ENCODE measurements at regions not wholly inside any gene's neighbourhood (a gene's known extent, or its start where the extent isn't known, plus 50 kb on each side); places are given as distances from the start of the nearest gene placed in this dataset.

DNA sequence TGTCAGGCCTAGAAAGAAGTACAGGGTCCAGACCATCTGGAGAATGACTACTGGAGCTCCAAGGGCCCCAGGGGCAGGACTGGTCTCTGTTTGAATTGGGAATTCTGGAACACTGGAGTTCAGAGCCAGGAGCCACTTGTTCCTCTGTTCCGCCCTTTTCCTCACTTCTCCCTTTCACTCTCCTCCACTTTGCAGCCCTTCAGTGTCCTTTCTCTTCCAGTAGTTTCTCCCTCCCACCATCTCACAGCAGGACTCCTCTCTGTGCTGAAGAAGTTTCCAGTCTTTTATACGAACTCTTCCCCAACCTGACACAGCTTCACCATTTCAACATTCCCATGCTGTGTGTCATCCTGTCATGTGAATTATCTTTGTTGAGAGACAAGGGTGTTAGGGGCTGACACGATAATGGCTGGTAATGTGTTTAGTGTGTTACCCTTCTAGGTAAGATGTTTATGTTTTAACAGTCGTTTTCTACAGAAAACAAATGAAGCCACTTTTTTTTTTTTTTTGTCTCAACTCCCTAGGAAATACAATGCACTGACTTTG, 180.3 kb upstream of the MYOCD start:
- no peak for DNase-seq (ENCODE audit: low spot score)
- no peak for ATAC-seq (ENCODE audit: low FRiP score)
- TF ChIP-seq, protein P1, sequence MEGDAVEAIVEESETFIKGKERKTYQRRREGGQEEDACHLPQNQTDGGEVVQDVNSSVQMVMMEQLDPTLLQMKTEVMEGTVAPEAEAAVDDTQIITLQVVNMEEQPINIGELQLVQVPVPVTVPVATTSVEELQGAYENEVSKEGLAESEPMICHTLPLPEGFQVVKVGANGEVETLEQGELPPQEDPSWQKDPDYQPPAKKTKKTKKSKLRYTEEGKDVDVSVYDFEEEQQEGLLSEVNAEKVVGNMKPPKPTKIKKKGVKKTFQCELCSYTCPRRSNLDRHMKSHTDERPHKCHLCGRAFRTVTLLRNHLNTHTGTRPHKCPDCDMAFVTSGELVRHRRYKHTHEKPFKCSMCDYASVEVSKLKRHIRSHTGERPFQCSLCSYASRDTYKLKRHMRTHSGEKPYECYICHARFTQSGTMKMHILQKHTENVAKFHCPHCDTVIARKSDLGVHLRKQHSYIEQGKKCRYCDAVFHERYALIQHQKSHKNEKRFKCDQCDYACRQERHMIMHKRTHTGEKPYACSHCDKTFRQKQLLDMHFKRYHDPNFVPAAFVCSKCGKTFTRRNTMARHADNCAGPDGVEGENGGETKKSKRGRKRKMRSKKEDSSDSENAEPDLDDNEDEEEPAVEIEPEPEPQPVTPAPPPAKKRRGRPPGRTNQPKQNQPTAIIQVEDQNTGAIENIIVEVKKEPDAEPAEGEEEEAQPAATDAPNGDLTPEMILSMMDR (IDR thresholded peaks at IDR 0.05): no peak

DNA sequence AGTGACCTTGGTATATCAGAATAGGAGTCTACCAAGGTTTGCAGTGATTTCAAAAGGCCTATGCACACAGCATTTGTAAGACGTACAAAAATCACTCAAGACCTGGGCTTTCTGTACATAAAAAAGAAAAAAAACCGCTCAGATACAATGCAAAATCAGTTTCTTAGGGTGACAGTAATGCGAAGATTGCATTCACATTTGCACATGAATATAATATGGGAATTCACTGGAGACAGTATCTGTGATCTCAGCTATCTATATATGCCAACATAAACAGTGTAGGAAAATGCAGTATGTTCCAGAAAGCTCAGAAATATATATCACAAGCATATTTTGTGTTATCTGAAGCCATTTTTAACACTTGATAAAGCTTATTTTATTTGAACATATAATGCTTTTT, 176.4 kb upstream of the MYOCD start:
- ATAC-seq (ENCODE audit: low FRiP score) (no peak), DNase-seq (ENCODE audit: low spot score) (no peak)
- TF ChIP-seq, protein P1 (IDR thresholded peaks at IDR 0.05): no peak

DNA sequence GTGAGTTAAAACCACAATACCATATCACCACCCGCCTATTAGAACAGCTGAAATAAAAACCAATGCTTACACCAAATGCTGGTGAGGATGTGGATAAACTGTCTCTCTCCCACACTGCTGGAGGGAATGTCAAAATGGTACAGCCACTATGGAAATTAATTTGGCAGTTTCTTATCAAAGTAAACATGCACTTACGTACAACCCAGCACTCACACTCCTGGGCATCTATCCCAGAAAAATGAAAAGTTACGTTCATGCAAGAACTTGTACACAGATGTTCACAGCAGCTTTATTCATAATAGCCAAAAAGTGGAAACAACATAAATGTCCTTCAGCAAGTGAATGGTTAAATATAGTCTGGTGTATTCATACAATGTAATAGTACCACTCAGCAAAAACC, 173.2 kb upstream of the MYOCD start:
- DNase-seq (ENCODE audit: low spot score): no peak
- TF ChIP-seq, protein P1 (IDR thresholded peaks at IDR 0.05): no peak

DNA sequence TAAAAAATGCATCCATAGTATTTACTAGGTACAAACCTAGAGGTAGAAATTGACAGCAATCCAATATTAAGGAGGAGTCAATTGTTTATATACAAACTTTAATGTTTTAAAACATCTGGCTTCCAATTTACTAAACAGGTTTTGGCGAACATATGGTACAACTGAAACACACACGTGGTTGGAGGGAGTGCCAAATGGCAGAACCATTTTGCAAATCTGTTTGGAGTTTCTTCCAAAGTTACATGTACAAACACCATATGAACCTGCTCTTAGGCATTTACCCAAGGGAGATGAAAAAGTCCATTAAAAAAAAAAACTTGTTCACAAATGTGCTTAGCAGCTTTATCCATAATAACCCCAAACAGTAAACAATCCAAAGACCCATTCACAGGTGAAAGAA, 159.8 kb upstream of the MYOCD start:
- ATAC-seq (ENCODE audit: low FRiP score) (no peak), DNase-seq (ENCODE audit: low spot score) (no peak)
- TF ChIP-seq, protein P1 (IDR thresholded peaks at IDR 0.05): no peak

More for the DNA sequence above, 173.2 kb upstream of the MYOCD start:
- no peak for ATAC-seq (ENCODE audit: low FRiP score)

DNA sequence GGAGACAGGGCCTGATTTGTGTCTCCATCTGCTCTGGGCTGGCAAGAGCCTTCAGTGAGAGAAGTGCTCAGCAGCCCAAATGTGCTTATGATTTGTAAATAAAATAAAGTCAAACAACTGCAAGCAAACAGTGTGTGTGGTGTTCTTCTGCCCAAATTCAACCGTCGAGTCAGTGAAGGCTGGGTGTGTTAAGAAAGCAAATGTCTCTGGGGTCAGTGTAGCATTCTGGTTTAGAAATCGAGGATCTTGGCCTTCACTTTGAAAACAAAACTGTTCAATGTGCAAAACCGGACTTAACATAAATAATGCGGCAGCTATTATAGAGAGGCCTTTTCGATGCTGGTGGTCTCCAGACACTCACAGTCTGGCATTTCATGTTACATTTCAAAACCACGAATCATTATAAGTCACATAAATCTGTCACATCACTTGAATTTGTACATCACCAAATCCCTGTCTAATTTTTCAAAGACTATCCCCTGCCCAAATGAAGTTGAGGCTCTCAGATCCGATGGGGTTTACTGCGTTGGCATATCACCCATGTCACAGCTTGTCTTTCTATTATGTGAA, 158.6 kb upstream of the MYOCD start:
- DNase-seq (ENCODE audit: low spot score) (no peak), ATAC-seq (ENCODE audit: low FRiP score) (no peak)
- TF ChIP-seq, protein P1 (IDR thresholded peaks at IDR 0.05): no peak

DNA sequence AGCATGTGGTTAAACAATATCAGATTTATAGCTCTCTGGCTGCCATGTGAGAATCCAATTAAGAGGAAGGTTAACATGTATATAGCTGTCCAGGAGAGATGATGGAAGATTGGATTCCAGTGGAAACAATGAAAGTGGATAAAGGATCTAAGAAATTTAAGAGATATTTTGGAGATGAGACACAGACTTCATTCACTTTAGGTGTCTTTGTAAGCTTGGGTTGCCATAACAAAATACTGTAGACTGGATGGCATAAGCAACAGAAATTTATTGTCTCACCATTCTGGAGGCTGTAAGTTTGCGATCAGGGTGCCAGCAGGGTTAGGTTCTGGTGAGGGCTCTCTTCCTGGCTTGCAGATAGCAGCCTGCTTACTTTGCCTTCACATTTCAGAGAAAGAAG, 155.9 kb upstream of the MYOCD start:
- ATAC-seq (ENCODE audit: low FRiP score) (no peak), DNase-seq (ENCODE audit: low spot score) (no peak)
- TF ChIP-seq, protein P1 (IDR thresholded peaks at IDR 0.05): no peak

DNA sequence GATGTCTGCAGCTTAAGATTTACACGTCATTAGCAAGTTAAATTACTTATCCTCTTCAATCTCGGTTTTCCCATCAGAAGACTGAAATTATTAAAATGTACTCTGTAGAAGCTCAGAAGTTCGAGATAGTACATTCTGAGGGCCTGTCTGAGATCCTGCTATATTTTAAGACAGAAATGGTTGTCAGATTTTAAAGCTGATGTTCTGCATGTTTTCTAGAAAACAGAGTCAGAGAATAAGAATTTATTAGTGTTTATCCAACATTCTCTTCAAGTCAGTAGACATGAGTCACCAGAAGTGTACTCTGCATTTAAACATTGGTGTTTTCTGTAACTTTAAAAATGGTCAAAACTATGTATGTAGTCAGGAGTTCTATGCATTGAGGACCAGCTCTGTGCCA, 155.2 kb upstream of the MYOCD start:
- no peak for ATAC-seq (ENCODE audit: low FRiP score)
- DNase-seq (ENCODE audit: low spot score): no peak
- TF ChIP-seq, protein P1 (IDR thresholded peaks at IDR 0.05): no peak
